G401.6 (cell line): ENCODE measurements at regions not wholly inside any gene's neighbourhood (a gene's known extent, or its start where the extent isn't known, plus 50 kb on each side); places are given as distances from the start of the nearest gene placed in this dataset.

Source experiments
- FAIRE-seq: peaks from 2 replicates; lab custom pipeline; 2012; peaks lifted over from hg19 to GRCh38; lab: Jason Lieb, UNC

- no peak for FAIRE-seq
These were observed 348.6 kb downstream of the TNS1 start for GRCh38 chr2:217654168-217654567.

GRCh38 chr2:217652761-217653639 is 349.8 kb downstream of the TNS1 start:
- FAIRE-seq = no peak

- no peak for FAIRE-seq
These were observed 352.0 kb downstream of the TNS1 start for GRCh38 chr2:217650716-217651360.

DNA sequence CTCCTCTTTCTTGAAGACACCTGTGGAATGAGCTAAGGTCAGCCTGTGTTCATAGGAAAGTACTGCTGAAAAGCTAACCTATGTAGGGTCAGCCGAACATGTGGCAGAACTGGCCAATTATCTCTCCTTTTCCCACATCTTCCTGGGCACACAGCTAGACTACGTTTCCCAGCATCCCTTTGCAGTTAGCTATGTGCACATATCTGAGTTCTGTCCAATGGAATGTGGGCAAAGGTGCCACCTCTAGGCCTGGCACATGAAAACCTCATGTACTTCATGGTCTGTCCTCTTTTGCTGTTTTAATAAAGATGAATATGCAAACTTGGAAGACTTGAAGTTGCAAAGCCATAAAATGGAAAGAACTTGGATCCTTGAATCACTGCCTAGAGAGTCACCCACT is 352.6 kb downstream of the TNS1 start:
- no peak for FAIRE-seq

- FAIRE-seq = no peak
These were observed 354.9 kb downstream of the TNS1 start for GRCh38 chr2:217647925-217648324.

DNA sequence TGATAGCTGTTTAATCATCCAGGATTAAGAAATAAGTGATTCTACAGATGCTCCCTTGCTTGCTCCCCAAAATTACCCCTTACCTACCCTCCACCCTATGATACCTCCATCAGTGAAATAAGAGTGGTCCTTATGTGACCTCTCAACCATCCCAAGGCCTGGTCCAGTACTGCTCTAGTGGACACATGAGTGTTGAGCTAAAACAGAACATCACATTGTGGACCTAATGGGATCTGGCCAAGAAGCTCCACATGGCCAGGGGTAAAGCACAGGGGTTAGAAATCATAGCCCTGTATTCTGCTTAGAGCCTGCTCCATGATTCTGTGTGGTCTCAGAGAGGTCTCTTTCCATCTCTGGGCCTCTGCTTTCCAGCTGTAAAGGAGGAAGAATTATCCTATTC is 355.6 kb downstream of the TNS1 start:
- no peak for FAIRE-seq

DNA sequence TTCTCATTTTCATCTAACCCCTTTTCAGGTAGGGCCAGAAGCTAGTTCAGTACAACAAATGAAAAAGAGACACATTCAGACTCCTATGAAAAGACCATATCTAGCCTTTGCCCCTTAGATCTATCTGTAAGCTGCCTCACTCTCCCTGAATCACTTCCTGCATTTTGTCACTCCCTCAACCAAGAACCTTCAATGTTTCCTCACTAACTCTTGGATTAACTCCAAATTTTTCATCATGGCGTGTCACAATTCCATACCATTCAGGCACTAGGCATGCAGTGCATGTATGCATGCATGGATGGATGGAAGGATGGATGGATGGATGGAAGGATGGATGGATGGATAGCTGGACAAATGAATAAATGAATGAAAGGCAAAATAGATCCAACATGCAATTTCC is 356.9 kb downstream of the TNS1 start:
- no peak for FAIRE-seq

GRCh38 chr2:217643789-217644301 is 358.9 kb downstream of the TNS1 start:
- no peak for FAIRE-seq

DNA sequence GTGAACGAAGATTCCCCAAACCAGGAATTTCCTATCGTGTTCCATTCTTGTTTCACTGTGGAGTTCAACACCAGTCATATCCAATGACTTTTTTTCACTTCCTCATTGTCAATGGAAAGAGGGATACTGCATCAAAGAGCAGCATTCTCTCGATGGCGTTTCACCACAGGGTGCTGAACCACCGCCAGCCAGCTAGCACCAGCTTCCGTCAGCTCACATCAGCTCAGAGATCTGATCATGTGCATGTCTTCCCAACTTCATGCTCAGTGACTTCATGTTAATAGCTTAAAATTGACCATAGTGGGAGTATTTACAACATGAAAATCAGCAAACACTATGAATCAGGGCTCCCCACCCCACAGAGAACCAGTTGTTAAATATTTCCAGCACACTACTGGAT is 359.9 kb downstream of the TNS1 start:
- FAIRE-seq = no peak

- FAIRE-seq = no peak
These were observed 360.8 kb downstream of the TNS1 start for GRCh38 chr2:217641960-217642359.

DNA sequence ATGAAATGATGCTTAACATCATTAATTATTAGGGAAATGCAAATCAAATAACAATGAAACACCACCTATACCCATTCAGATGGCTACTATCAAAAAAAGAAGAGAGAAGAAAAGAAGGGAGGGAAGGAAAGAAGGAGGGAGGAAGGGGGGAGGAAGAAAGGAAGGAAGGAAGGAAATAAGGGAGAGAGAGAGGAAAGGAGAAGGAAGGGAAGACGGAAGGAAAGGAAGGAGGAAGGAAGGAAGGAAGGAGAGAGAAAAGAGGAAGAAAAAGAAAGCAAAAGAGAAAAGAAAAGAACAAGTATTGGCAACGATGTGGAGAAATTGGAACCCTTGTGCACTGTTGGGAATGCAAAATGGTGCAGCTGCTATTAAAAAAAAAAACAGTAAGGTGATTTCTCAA is 363.3 kb downstream of the TNS1 start:
- FAIRE-seq = no peak

GRCh38 chr2:217638533-217638932 is 364.3 kb downstream of the TNS1 start:
- no peak for FAIRE-seq

- FAIRE-seq = no peak
These were observed 364.8 kb downstream of the TNS1 start for GRCh38 chr2:217638031-217638430.

- no peak for FAIRE-seq
These were observed 365.7 kb downstream of the TNS1 start for GRCh38 chr2:217636991-217637561.

DNA sequence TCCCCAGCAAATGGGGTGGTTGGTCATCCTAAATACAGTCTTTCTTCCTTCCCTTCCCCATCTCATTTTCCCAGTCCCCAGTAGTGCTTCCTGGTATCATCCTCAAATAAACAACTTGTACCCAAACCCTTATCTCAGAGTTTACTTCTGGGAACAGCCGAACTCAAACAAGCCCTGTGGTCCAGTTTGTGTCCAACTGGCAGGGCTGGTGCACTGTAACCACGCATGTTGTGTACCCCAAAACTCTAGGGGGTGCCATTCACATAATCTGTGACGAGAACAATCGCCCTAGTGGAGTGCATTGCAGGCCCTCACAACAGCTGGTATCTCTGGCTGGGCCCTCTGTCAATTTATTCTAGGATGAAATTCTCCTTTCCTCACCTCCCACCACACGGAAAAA is 366.2 kb downstream of the TNS1 start:
- no peak for FAIRE-seq

DNA sequence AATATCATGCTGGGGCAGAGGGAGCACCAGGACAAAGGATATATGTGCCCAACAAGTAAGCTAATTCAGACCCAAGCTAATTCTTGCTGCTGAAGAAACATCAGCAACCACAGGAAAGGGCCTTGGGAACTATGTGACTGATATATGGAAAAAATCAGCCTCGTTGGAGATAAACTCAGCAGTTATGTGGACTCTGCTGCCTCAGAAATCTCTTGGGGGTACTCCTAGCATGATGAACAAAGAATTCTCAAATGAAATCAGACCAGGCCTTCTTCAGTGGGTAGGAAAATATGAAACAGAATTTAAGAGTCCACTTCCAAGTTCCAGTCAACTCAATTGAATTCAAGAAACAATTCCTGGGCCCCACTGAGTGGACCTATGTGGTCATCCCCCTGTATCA is 367.9 kb downstream of the TNS1 start:
- FAIRE-seq = no peak

GRCh38 chr2:217632043-217632442 is 370.8 kb downstream of the TNS1 start:
- no peak for FAIRE-seq

DNA sequence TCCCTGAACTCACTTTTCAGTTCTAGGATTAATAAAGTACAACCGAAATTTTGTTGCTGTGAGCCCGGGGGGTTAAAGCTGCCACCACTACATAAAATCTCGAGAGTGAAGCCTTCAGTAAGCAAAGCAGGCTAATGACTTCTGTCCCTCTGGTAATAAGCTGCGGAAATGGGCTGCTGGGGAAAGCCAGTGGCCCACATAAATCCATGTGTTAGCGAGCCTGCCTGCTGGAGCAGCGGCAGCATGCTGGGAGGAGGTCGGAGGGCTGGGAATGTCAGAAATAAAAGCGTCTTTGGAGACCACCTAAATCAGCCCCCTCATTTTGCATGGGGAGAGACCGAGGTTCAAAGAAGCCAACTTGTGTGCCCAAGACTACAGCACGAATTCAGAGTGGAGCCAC is 371.7 kb downstream of the TNS1 start:
- no peak for FAIRE-seq

DNA sequence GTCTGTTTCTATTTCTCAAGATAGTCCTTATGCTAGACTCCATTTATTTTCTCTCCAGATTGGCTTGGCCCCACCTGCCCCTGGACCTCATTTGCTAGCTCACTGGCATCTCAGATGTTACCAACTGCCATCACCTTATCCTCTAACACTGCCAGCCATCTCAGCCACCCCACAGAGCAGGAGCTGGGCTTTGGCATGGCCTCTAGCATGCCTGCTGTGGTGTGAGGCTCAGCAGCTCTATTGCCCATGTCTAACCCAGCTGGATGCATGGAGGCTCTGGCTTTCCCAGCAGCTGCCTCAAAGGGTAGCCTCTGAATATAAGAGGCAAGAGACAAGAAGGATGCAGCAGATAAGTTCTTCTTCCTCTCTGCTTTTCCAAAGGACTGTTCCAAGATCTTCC is 373.4 kb downstream of the TNS1 start:
- FAIRE-seq = no peak

GRCh38 chr2:217628061-217628460 is 374.7 kb downstream of the TNS1 start:
- no peak for FAIRE-seq

GRCh38 chr2:217626926-217627325 is 375.9 kb downstream of the TNS1 start:
- FAIRE-seq = no peak

DNA sequence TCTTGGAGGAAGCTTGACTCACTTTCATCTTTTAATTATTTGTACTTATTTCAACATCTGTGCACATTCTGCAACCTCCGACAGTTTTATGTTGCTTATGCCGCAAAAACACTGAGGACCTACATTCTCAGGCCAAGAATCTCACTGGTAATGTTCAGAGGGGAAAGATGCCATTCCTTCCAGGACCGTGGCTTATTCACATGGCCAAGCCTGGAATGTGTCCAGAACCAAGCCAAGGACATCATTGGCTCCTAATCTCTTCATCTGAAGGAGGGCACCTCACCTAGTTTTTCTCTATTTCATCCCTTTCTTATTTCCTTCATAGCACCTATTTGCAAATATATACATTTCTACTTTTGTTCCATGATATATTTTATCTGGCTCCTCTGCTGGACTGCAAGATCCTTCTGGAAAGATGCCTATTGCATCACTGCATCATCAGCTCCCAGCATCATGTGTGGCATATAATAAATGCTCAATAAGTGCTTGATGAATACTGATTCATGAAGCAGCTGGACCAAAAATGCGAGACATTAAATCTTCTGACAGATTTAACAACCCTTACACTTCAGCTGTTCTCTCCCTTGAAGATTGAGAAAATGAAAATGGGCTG is 377.1 kb downstream of the TNS1 start:
- FAIRE-seq = no peak
